GM19468 (cell line): ENCODE measurements at regions not wholly inside any gene's neighbourhood (a gene's known extent, or its start where the extent isn't known, plus 50 kb on each side); places are given as distances from the start of the nearest gene placed in this dataset.
"Not testable (repeated sequence)": the region's sequence is repeated elsewhere in the genome, so short reads cannot be mapped to it uniquely, and the experiment has no call there.

Experiments used
- ATAC-seq: cut with Tn5 transposase; IDR thresholded peaks from one replicate; pipeline ENCODE4 v1.9.1; 2021; ENCODE audit warnings: mild to moderate bottlenecking, moderate library complexity, moderate number of reproducible peaks; ENCODE audit not compliant: unreplicated experiment; ENCODE audit errors: extremely low read depth

GRCh38 chr21:17738176-17738953 is 80.8 kb downstream of the C21orf91 start:
- no peak for ATAC-seq

- no peak for ATAC-seq
These were observed 83.1 kb downstream of the C21orf91 start for GRCh38 chr21:17736072-17736471.

DNA sequence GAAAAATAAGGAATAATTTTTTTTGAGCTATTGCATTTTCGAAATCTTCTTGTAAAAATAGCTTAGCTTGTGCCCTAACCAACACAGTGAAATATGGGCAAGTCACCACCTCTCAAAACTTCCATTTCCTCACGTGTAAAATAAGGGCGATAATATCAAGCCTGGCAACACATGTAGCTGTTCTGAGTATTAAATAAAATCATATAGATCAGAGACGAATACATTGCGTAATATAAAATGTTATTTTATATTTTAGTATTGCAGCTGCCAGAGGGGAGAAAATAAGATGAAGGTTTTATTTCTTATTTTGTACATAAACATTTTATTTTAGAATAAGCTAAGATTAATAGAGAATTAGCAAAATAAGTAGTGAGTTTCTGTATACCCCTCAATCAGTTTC is 85.9 kb downstream of the C21orf91 start:
- no peak for ATAC-seq

DNA sequence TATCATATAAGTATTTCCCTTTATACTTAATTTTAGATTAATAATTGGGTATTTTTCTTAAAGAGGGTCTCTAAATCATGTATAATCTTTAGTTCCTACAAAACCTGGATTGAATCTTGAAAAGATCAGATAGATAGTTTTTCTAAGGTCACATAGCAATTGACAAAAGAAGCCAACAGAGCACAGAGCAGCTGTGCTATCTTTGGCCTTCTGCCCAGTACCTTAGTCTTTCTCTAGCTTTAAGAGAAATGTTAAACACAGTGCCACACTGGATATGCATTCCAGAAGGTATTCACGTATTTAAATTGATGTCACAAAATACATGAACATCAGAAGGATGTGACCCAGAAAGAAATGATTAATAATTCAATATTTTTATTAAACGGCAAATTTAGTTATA is 86.8 kb downstream of the C21orf91 start:
- no peak for ATAC-seq

DNA sequence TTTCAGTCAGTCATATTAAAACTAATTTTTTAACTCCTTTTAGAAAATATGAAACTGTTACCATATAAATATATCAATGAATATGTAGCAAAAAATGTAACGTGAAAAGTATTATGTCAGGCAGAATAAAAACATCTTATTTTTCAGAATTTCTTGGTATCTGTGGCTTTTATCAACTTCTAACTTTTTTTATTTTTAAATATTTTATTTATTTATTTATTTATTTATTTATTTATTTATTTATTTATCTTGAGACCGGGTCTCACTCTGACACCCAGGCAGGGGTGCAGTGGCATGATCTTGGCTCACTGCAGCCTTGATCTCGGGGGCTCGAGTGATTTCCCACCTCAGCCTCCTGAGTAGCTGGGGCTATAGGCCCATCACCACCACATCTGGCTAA is 87.6 kb downstream of the C21orf91 start:
- no peak for ATAC-seq

- no peak for ATAC-seq
These were observed 88.4 kb downstream of the C21orf91 start for GRCh38 chr21:17730782-17731181.

DNA sequence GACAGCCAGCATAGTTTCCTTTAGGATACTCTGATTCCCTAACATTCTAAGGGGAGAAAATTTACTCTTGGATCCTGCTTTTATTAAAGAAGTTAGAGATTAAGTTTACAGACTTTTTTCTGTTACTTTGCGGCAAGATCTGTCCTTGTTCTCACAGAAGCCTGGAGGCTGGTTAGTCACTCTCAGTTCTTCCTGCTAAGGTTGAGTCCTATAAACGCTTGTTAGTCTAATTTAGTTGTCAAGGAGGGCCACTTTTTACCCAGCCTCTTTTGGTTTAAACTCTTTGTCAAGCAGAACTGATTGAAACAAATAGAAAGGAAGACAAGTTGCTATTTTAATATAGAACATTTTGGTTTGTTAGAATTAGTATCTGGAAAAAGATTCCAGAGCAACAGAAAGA is 89.7 kb downstream of the C21orf91 start:
- no peak for ATAC-seq

GRCh38 chr21:17727361-17727760 is 91.8 kb downstream of the C21orf91 start:
- ATAC-seq: no peak

- no peak for ATAC-seq
These were observed 92.9 kb downstream of the C21orf91 start for GRCh38 chr21:17726047-17726829.

DNA sequence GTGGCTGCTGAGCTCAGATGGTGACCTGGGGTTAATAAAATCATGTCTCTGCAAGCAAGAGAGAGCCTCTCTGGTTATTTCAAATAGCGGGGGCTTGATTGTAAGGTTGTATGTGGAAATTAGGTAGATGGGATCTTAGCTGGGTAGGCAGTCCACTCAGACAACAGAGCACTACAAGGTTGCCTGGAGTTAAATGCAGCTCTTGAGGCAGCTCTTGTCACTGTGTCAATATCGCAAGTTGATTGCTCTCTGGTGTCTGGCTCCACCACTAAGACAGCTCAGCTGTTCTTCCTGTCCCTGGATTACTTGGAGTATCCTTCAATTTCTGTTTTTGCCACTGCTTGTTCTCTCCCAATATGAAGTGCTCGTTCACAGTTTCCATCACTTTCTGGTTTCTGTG is 93.8 kb downstream of the C21orf91 start:
- ATAC-seq: no peak

DNA sequence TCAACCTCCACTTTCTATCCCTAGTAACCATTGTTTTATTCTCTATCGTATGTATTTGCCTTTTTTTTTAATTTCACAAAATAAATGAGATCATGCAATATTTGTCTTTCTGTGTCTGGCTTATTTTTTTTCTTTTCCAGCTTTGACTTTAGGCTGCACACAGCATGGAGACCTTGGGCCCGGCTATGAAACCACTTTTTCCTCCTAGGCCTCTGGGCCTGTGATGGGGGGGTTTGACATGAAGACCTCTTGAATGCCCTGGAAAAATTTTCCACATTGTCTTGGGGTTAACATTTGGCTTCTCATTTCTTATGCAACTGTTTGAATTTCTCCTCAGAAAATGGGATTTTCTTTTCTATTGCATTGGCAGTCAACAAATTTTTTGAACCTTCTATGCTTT is 100.2 kb upstream of the BTG3 start:
- ATAC-seq: no peak

DNA sequence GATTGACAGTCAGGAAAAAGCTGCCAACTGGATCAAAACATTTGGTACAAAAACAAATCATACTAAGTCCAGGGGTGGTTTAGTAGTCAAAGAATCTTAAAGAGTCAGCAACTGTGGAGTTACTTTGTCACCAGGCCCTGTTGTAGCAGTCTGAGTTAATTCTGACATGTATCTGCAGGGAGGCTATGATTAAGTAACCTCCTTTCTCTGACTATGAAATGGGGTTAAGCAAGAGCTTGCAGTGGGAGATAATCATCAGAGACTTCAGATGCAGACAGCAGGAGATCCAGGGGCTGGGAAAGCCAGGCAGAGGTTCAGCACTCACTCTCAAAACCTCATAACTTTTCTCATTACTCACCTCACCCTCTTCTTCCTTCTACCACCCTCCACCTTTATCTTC is 99.2 kb upstream of the BTG3 start:
- no peak for ATAC-seq

DNA sequence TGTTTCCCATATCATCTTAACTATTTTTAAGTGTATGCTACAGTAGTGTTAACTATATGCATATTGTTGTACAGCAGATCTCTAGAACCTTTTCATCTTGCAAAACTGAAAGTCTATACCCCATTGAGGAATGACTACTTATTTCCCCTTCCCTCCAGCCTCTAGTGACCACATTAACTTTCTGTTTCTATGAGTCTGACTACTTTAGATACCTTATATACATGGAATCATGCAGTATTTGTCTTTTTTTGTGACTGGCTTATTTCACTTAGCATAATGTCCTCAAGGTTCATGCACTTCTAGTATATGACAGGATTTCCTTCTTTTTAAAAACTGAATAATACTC is 96.5 kb upstream of the BTG3 start:
- ATAC-seq: peak; percentile 98

GRCh38 chr21:17708522-17709265 is 96.0 kb upstream of the BTG3 start:
- peak; percentile 28 for ATAC-seq

GRCh38 chr21:17699524-17700189 is 87.0 kb upstream of the BTG3 start:
- ATAC-seq: no peak

DNA sequence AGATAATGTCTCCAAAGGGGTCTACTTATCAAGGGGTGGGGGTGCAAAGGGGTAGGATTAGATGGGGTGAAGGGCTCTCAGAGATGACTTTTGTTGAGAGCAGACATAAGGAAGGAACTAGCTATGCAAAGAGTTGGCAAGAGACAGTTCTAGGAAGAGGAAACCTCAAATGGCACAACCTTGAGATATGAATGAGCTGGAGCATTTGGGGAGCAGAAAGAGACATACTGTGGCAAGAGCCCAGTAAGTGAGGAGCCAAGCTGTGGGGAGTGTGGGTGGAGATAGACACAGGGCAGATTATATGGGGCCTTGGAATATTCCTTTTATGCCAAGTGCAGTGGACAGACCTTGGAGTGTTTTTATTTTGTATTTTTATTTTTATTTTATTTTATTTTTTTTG is 84.8 kb upstream of the BTG3 start:
- no peak for ATAC-seq

- not testable (repeated sequence) for ATAC-seq
These were observed 81.7 kb upstream of the BTG3 start for GRCh38 chr21:17694416-17694815.

DNA sequence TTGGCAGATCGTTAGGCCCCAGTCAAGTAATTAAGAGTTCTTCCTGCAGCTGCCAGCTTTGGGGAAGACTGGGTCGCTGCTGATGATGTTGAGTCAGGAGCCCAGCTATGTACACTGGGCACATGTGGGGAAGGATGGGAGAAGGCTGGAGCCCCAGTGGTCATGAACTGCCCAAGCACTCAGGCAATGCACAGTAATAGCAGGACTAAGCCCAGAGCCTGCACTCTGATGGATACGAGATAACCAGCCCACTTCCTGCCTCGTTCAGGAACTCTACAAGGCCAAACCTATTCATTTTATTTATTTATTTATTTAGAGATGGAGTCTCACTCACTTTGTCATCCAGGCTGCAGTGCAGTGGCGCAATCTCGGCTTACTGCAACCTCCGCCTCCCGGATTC is 81.1 kb upstream of the BTG3 start:
- no peak for ATAC-seq

GRCh38 chr21:17690078-17690494 is 77.4 kb upstream of the BTG3 start:
- ATAC-seq: no peak
